ENCODE measurements at regions not wholly inside any gene's neighbourhood (a gene's known extent, or its start where the extent isn't known, plus 50 kb on each side); places are given as distances from the start of the nearest gene placed in this dataset.

GRCh38 chr3:76078101-76078500 is 292.8 kb upstream of the ZNF717 start:
- TF ChIP-seq CTCF (IDR thresholded peaks at IDR 0.05) (no peak), EP300 (IDR thresholded peaks at IDR 0.05) (no peak), POLR2A (IDR thresholded peaks at IDR 0.05) (no peak), POLR2AphosphoS5 (IDR thresholded peaks at IDR 0.05) (no peak)
- 66 to 89% (median 82%) methylated on average over 2 of the region's 2 CpGs for WGBS, 5 donors
- peaks cover 0 to 14% (median 0%) of the 10 kb centered on the region in 4 donors for H3K9me3 ChIP-seq
- DNase-seq, result no peak
- H3K4me3 ChIP-seq, result no peak overlapping the region
- H3K36me3 ChIP-seq, result no peaks in the 10 kb centered on the region
- H3K4me1 ChIP-seq, result no peaks in the 10 kb centered on the region
- no peaks in the 10 kb centered on the region for H3K27me3 ChIP-seq
- intact Hi-C loops (cut with DNase I; ENCODE audit: low total_unique reads), result no loop called here
- H3K27ac ChIP-seq, result no peak overlapping the region

- no peak for DNase-seq
- 67 to 80% (median 73%) methylated on average over 3 of the region's 3 CpGs for WGBS, 5 donors
- TF ChIP-seq POLR2A (IDR thresholded peaks at IDR 0.05), result no peak
- no peak for TF ChIP-seq POLR2AphosphoS5 (IDR thresholded peaks at IDR 0.05)
- H3K27ac ChIP-seq, result no peak overlapping the region
- H3K4me3 ChIP-seq, result no peak overlapping the region
- no peaks in the 10 kb centered on the region for H3K36me3 ChIP-seq
- no peaks in the 10 kb centered on the region for H3K4me1 ChIP-seq
- H3K9me3 ChIP-seq, result peaks cover 0 to 9% (median 1%) of the 10 kb centered on the region in 4 donors
- intact Hi-C loops (cut with DNase I; ENCODE audit: low total_unique reads), result no loop called here
- no peaks in the 10 kb centered on the region for H3K27me3 ChIP-seq
Measured at GRCh38 chr3:76083992-76084391, 298.6 kb upstream of the ZNF717 start.

- no peak overlapping the region for H3K4me3 ChIP-seq
- no peaks in the 10 kb centered on the region for H3K4me1 ChIP-seq
- H3K27ac ChIP-seq, result no peak overlapping the region
- no peak for DNase-seq
- no peaks in the 10 kb centered on the region for H3K9me3 ChIP-seq
- H3K36me3 ChIP-seq, result no peaks in the 10 kb centered on the region
- TF ChIP-seq EP300 (IDR thresholded peaks at IDR 0.05), result no peak
- no peak for TF ChIP-seq POLR2AphosphoS5 (IDR thresholded peaks at IDR 0.05)
- TF ChIP-seq POLR2A (IDR thresholded peaks at IDR 0.05), result no peak
- intact Hi-C loops (cut with DNase I; ENCODE audit: low total_unique reads), result no loop called here
- WGBS, 5 donors, result 50 to 58% (median 53%) methylated on average over 3 of the region's 3 CpGs
- H3K27me3 ChIP-seq, result no peaks in the 10 kb centered on the region
Measured at GRCh38 chr3:76096036-76096435, 310.7 kb upstream of the ZNF717 start.

GRCh38 chr3:76096836-76097588 is 311.7 kb upstream of the ZNF717 start:
- intact Hi-C loops (cut with DNase I; ENCODE audit: low total_unique reads), result no loop called here
- H3K36me3 ChIP-seq, result no peaks in the 10 kb centered on the region
- no peaks in the 10 kb centered on the region for H3K9me3 ChIP-seq
- H3K4me3 ChIP-seq, result no peak overlapping the region
- TF ChIP-seq CTCF (IDR thresholded peaks at IDR 0.05), result no peak
- TF ChIP-seq POLR2AphosphoS5 (IDR thresholded peaks at IDR 0.05), result no peak
- TF ChIP-seq POLR2A (IDR thresholded peaks at IDR 0.05), result no peak
- no peak for TF ChIP-seq EP300 (IDR thresholded peaks at IDR 0.05)
- WGBS, 5 donors, result 64 to 74% (median 66%) methylated on average over 7 of the region's 7 CpGs
- H3K4me1 ChIP-seq, result no peaks in the 10 kb centered on the region
- no peak for DNase-seq
- no peak overlapping the region for H3K27ac ChIP-seq
- no peaks in the 10 kb centered on the region for H3K27me3 ChIP-seq

GRCh38 chr3:76097589-76097969 is 312.2 kb upstream of the ZNF717 start:
- Histone ChIP-seq H3K4me3 (no peak overlapping the region), H3K4me1 (no peaks in the 10 kb centered on the region), H3K27me3 (no peaks in the 10 kb centered on the region), H3K27ac (no peak overlapping the region), H3K9me3 (no peaks in the 10 kb centered on the region), H3K36me3 (no peaks in the 10 kb centered on the region)
- intact Hi-C loops (cut with DNase I; ENCODE audit: low total_unique reads), result no loop called here
- 74 to 86% (median 80%) methylated on average over 3 of the region's 3 CpGs for WGBS, 5 donors
- DNase-seq, result no peak
- TF ChIP-seq EP300 (IDR thresholded peaks at IDR 0.05), result no peak
- no peak for TF ChIP-seq POLR2A (IDR thresholded peaks at IDR 0.05)
- no peak for TF ChIP-seq POLR2AphosphoS5 (IDR thresholded peaks at IDR 0.05)
- TF ChIP-seq CTCF (IDR thresholded peaks at IDR 0.05), result no peak

Measured in stomach (tissue), 8 donors.